ENCODE measurements at regions not wholly inside any gene's neighbourhood (a gene's known extent, or its start where the extent isn't known, plus 50 kb on each side); places are given as distances from the start of the nearest gene placed in this dataset.

GRCh38 chr5:124606093-124606492, 140.3 kb downstream of the ZNF608 start:
- Histone ChIP-seq H4K20me1 (no peaks in the 10 kb centered on the region), H3K4me2 (no peak overlapping the region), H3K4me1 (peaks cover 0 to 26% (median 20%) of the 10 kb centered on the region in 10 experiments; a peak in 17 of 20 replicates), H3K9me3 (replicated peaks in 1 of 11) (peaks cover 0 to 16% (median 11%) of the 10 kb centered on the region in 11 experiments; a peak in 15 of 22 replicates), H3K9ac (no peak overlapping the region), H3K27me3 (no peaks in the 10 kb centered on the region), H3K36me3 (no peaks in the 10 kb centered on the region), H3K27ac (no peak overlapping the region), H3K4me3 (no peak overlapping the region)
- TF ChIP-seq Cebpa-rat (IDR thresholded peaks at IDR 0.05) = no peak

GRCh38 chr5:124605541-124605940, 140.9 kb downstream of the ZNF608 start:
- H3K9me3 ChIP-seq (replicated peaks in 1 of 11) = peaks cover 0 to 16% (median 11%) of the 10 kb centered on the region in 11 experiments; a peak in 15 of 22 replicates
- H3K27ac ChIP-seq = no peak overlapping the region
- H3K4me1 ChIP-seq = peaks cover 0 to 29% (median 22%) of the 10 kb centered on the region in 10 experiments; a peak in 17 of 20 replicates
- no peaks in the 10 kb centered on the region for H3K27me3 ChIP-seq
- TF ChIP-seq Cebpa-rat (IDR thresholded peaks at IDR 0.05) = no peak
- no peak overlapping the region for H3K9ac ChIP-seq
- no peaks in the 10 kb centered on the region for H3K36me3 ChIP-seq
- H4K20me1 ChIP-seq = no peaks in the 10 kb centered on the region
- no peak overlapping the region for H3K4me3 ChIP-seq
- no peak overlapping the region for H3K4me2 ChIP-seq

- Histone ChIP-seq H3K9ac (no peak overlapping the region), H3K36me3 (no peaks in the 10 kb centered on the region), H4K20me1 (no peaks in the 10 kb centered on the region), H3K27ac (no peak overlapping the region), H3K4me3 (no peak overlapping the region), H3K4me1 (peaks cover 8 to 40% (median 33%) of the 10 kb centered on the region in 10 experiments), H3K4me2 (peak overlapping the region in 8 of 11 experiments; percentile 28 to 66 (median 50); a peak in 14 of 22 replicates), H3K27me3 (no peaks in the 10 kb centered on the region), H3K9me3 (replicated peaks in 1 of 11) (peaks cover 0 to 16% (median 11%) of the 10 kb centered on the region in 11 experiments; a peak in 15 of 22 replicates)
- no peak for TF ChIP-seq Cebpa-rat (IDR thresholded peaks at IDR 0.05)
Measured at GRCh38 chr5:124604419-124604818, 142.0 kb downstream of the ZNF608 start.

- Histone ChIP-seq H3K9ac (no peak overlapping the region), H4K20me1 (no peaks in the 10 kb centered on the region), H3K4me2 (peak overlapping the region; percentile 8 to 55 (median 40); a peak in 20 of 22 replicates), H3K9me3 (replicated peaks in 1 of 11) (peaks cover 0 to 6% (median 3%) of the 10 kb centered on the region in 11 experiments; a peak in 8 of 22 replicates), H3K36me3 (no peaks in the 10 kb centered on the region), H3K4me1 (peaks cover 16 to 52% (median 41%) of the 10 kb centered on the region in 10 experiments), H3K27me3 (no peaks in the 10 kb centered on the region), H3K4me3 (no peak overlapping the region), H3K27ac (no peak overlapping the region)
- TF ChIP-seq Cebpa-rat (IDR thresholded peaks at IDR 0.05) = peak in 3 of 11 experiments; percentile 16 to 45 (median 28); a peak in 2 of 22 replicates
Measured at GRCh38 chr5:124602925-124603650, 143.4 kb downstream of the ZNF608 start.

- H3K4me2 ChIP-seq = peak overlapping the region; percentile 23 to 67 (median 57); a peak in 21 of 22 replicates
- no peaks in the 10 kb centered on the region for H3K36me3 ChIP-seq
- H3K27me3 ChIP-seq = no peaks in the 10 kb centered on the region
- H3K9me3 ChIP-seq (replicated peaks in 1 of 11) = no peaks in the 10 kb centered on the region
- H3K27ac ChIP-seq = no peak overlapping the region
- peaks cover 16 to 48% (median 38%) of the 10 kb centered on the region in 10 experiments for H3K4me1 ChIP-seq
- no peak overlapping the region for H3K4me3 ChIP-seq
- TF ChIP-seq Cebpa-rat (IDR thresholded peaks at IDR 0.05) = no peak
- H4K20me1 ChIP-seq = no peaks in the 10 kb centered on the region
- no peak overlapping the region; a peak in 1 of 22 replicates for H3K9ac ChIP-seq
Measured at GRCh38 chr5:124599028-124599973, 147.1 kb downstream of the ZNF608 start.

GRCh38 chr5:124596595-124597421, 149.6 kb downstream of the ZNF608 start:
- H3K4me3 ChIP-seq = no peak overlapping the region
- no peaks in the 10 kb centered on the region for H3K36me3 ChIP-seq
- H4K20me1 ChIP-seq = no peaks in the 10 kb centered on the region
- peaks cover 8 to 25% (median 20%) of the 10 kb centered on the region in 10 experiments for H3K4me1 ChIP-seq
- H3K9ac ChIP-seq = no peak overlapping the region
- H3K9me3 ChIP-seq (replicated peaks in 1 of 11) = no peaks in the 10 kb centered on the region
- no peak for TF ChIP-seq Cebpa-rat (IDR thresholded peaks at IDR 0.05)
- H3K4me2 ChIP-seq = no peak overlapping the region
- H3K27ac ChIP-seq = no peak overlapping the region
- H3K27me3 ChIP-seq = no peaks in the 10 kb centered on the region

- no peak overlapping the region for H3K9ac ChIP-seq
- H3K27ac ChIP-seq = no peak overlapping the region
- no peak overlapping the region for H3K4me2 ChIP-seq
- H3K36me3 ChIP-seq = no peaks in the 10 kb centered on the region
- peaks cover 2 to 7% (median 3%) of the 10 kb centered on the region in 10 experiments; a peak in 19 of 20 replicates for H3K4me1 ChIP-seq
- H3K4me3 ChIP-seq = no peak overlapping the region
- H3K9me3 ChIP-seq (replicated peaks in 1 of 11) = peaks cover 0 to 4% (median 0%) of the 10 kb centered on the region in 11 experiments; a peak in 1 of 22 replicates
- no peaks in the 10 kb centered on the region for H4K20me1 ChIP-seq
- TF ChIP-seq Cebpa-rat (IDR thresholded peaks at IDR 0.05) = no peak
- no peaks in the 10 kb centered on the region for H3K27me3 ChIP-seq
Measured at GRCh38 chr5:124593952-124594351, 152.5 kb downstream of the ZNF608 start.

GRCh38 chr5:124592891-124593290, 153.5 kb downstream of the ZNF608 start:
- Histone ChIP-seq H3K4me2 (no peak overlapping the region), H3K9me3 (replicated peaks in 1 of 11) (peaks cover 0 to 5% (median 0%) of the 10 kb centered on the region in 11 experiments; a peak in 1 of 22 replicates), H3K4me1 (no peaks in the 10 kb centered on the region; a peak in 1 of 20 replicates), H3K27me3 (no peaks in the 10 kb centered on the region), H4K20me1 (no peaks in the 10 kb centered on the region), H3K9ac (no peak overlapping the region), H3K4me3 (no peak overlapping the region), H3K27ac (no peak overlapping the region), H3K36me3 (no peaks in the 10 kb centered on the region)
- TF ChIP-seq Cebpa-rat (IDR thresholded peaks at IDR 0.05) = no peak
